H1 (cell line): ENCODE measurements at regions not wholly inside any gene's neighbourhood (a gene's known extent, or its start where the extent isn't known, plus 50 kb on each side); places are given as distances from the start of the nearest gene placed in this dataset.

Experiments used
- BCL11A ChIP-seq, 2 experiments: IDR thresholded peaks; one replicate each; pipeline ENCODE4 v1.6.1; 2011; ENCODE audit warnings: low read depth in 2 of 2, low read length in 2 of 2, mild to moderate bottlenecking in 2 of 2
- CBX5 ChIP-seq: fragments of 300-800, 300-1000 bp; sonication (generic); IDR thresholded peaks from 2 replicates; pipeline ENCODE4 v1.7.1; 2016; ENCODE audit warnings: antibody characterized with exemption, low read length, low read depth
- EZH2 ChIP-seq: fragments of 200-600 bp; sonication (generic); IDR thresholded peaks from 2 replicates; pipeline ENCODE4 v1.7.1; 2012; ENCODE audit warnings: low read depth, mild to moderate bottlenecking, moderate library complexity, low read length, inconsistent platforms; ENCODE audit not compliant: severe bottlenecking
- MAFK ChIP-seq: IDR thresholded peaks from 2 replicates; pipeline ENCODE4 v1.6.1; 2012; ENCODE audit warnings: low read depth, mild to moderate bottlenecking, improper control_type of control experiment, low read length
- TF ChIP-seq, protein P1 (sequence below): fragments of 300-600 bp; sonication (generic); IDR thresholded peaks from 2 replicates; pipeline ENCODE4 v1.7.1; 2012; ENCODE audit warnings: low read length, moderate library complexity, mild to moderate bottlenecking, inconsistent platforms; ENCODE audit not compliant: insufficient replicate concordance

DNA sequence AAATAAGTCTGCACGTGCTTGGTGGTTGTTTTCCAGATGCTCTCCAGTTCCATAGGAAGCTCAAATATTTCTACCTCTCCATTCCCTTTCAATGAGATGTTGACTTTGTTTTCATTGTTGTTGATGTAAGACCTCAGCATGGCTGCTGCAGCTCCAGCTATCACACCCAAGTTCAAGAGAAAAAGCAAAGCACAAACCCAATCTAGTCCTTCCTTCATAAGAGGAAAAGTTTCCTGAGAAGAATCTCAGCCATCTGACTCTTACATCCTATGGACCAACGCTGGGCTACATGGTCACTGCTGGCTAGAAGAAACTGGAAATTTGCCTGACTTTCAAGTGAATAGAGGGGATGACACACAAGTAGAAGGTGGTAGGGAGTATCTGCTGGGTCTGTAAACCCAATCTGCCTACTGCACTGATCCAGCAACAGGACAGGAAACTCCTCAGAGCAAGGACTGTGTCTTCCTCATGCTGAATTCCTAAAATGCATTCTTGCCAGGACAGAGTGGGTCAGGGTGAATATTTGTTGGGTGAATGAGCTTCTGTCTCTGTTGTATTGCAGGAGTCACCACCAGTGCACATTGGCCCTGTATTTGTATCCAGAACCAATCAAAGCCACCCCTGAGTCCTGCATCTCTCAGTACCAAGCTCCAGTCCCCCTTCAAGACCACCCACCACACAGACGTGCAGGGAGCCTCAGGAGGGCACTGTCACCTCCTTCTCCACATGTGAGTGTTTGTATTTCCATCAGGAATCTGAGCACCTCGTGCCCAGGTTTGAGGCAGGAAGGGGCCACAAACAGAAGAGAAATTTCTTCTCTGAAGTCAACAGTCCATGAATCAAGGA lies 118.0 kb upstream of the IGLL5 start (continued):
- TF ChIP-seq, protein P1, sequence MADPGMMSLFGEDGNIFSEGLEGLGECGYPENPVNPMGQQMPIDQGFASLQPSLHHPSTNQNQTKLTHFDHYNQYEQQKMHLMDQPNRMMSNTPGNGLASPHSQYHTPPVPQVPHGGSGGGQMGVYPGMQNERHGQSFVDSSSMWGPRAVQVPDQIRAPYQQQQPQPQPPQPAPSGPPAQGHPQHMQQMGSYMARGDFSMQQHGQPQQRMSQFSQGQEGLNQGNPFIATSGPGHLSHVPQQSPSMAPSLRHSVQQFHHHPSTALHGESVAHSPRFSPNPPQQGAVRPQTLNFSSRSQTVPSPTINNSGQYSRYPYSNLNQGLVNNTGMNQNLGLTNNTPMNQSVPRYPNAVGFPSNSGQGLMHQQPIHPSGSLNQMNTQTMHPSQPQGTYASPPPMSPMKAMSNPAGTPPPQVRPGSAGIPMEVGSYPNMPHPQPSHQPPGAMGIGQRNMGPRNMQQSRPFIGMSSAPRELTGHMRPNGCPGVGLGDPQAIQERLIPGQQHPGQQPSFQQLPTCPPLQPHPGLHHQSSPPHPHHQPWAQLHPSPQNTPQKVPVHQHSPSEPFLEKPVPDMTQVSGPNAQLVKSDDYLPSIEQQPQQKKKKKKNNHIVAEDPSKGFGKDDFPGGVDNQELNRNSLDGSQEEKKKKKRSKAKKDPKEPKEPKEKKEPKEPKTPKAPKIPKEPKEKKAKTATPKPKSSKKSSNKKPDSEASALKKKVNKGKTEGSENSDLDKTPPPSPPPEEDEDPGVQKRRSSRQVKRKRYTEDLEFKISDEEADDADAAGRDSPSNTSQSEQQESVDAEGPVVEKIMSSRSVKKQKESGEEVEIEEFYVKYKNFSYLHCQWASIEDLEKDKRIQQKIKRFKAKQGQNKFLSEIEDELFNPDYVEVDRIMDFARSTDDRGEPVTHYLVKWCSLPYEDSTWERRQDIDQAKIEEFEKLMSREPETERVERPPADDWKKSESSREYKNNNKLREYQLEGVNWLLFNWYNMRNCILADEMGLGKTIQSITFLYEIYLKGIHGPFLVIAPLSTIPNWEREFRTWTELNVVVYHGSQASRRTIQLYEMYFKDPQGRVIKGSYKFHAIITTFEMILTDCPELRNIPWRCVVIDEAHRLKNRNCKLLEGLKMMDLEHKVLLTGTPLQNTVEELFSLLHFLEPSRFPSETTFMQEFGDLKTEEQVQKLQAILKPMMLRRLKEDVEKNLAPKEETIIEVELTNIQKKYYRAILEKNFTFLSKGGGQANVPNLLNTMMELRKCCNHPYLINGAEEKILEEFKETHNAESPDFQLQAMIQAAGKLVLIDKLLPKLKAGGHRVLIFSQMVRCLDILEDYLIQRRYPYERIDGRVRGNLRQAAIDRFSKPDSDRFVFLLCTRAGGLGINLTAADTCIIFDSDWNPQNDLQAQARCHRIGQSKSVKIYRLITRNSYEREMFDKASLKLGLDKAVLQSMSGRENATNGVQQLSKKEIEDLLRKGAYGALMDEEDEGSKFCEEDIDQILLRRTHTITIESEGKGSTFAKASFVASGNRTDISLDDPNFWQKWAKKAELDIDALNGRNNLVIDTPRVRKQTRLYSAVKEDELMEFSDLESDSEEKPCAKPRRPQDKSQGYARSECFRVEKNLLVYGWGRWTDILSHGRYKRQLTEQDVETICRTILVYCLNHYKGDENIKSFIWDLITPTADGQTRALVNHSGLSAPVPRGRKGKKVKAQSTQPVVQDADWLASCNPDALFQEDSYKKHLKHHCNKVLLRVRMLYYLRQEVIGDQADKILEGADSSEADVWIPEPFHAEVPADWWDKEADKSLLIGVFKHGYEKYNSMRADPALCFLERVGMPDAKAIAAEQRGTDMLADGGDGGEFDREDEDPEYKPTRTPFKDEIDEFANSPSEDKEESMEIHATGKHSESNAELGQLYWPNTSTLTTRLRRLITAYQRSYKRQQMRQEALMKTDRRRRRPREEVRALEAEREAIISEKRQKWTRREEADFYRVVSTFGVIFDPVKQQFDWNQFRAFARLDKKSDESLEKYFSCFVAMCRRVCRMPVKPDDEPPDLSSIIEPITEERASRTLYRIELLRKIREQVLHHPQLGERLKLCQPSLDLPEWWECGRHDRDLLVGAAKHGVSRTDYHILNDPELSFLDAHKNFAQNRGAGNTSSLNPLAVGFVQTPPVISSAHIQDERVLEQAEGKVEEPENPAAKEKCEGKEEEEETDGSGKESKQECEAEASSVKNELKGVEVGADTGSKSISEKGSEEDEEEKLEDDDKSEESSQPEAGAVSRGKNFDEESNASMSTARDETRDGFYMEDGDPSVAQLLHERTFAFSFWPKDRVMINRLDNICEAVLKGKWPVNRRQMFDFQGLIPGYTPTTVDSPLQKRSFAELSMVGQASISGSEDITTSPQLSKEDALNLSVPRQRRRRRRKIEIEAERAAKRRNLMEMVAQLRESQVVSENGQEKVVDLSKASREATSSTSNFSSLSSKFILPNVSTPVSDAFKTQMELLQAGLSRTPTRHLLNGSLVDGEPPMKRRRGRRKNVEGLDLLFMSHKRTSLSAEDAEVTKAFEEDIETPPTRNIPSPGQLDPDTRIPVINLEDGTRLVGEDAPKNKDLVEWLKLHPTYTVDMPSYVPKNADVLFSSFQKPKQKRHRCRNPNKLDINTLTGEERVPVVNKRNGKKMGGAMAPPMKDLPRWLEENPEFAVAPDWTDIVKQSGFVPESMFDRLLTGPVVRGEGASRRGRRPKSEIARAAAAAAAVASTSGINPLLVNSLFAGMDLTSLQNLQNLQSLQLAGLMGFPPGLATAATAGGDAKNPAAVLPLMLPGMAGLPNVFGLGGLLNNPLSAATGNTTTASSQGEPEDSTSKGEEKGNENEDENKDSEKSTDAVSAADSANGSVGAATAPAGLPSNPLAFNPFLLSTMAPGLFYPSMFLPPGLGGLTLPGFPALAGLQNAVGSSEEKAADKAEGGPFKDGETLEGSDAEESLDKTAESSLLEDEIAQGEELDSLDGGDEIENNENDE, result no peak
- TF ChIP-seq MAFK (no peak), CBX5 (no peak), EZH2 (no peak), BCL11A (IDR thresholded peaks at IDR 0.05; ENCODE audit: low read depth in 2 of 2, low read length in 2 of 2) (no peak)
